Fibroblast of the aortic adventitia (primary cell): ENCODE measurements at regions not wholly inside any gene's neighbourhood (a gene's known extent, or its start where the extent isn't known, plus 50 kb on each side); places are given as distances from the start of the nearest gene placed in this dataset.

Experiments
- DNase-seq: peaks from one replicate; pipeline ENCODE4 v3.0.0-alpha.2; 2010; ENCODE audit warnings: low read depth
- H3K4me3 ChIP-seq: 2 replicates; pipeline ENCODE4 v1.5.1; 2011; ENCODE audit warnings: low read depth, mild to moderate bottlenecking, control low read depth, low read length, moderate library complexity
- CTCF ChIP-seq: IDR thresholded peaks from 2 replicates; pipeline ENCODE4 v1.5.1; 2011; ENCODE audit warnings: mild to moderate bottlenecking, low read length, control low read depth, inconsistent platforms; ENCODE audit not compliant: insufficient read depth

GRCh38 chr12:93020631-93021597 is 91.8 kb upstream of the EEA1 start:
- TF ChIP-seq CTCF, result no peak
- peak; percentile 23 for DNase-seq
- H3K4me3 ChIP-seq, result no peak overlapping the region

GRCh38 chr12:93022603-93023340 is 93.7 kb upstream of the EEA1 start:
- no peak for TF ChIP-seq CTCF
- peak; percentile 19 for DNase-seq
- no peak overlapping the region for H3K4me3 ChIP-seq

- no peak overlapping the region for H3K4me3 ChIP-seq
- DNase-seq, result peak; percentile 83
- peak; percentile 66 for TF ChIP-seq CTCF
Measured at GRCh38 chr12:93025145-93026103, 96.3 kb upstream of the EEA1 start.

GRCh38 chr12:93027041-93027440 is 97.9 kb upstream of the EEA1 start:
- DNase-seq, result no peak
- TF ChIP-seq CTCF, result no peak
- no peak overlapping the region for H3K4me3 ChIP-seq

- no peak for TF ChIP-seq CTCF
- no peak overlapping the region for H3K4me3 ChIP-seq
- DNase-seq, result no peak
Measured at GRCh38 chr12:93029091-93029490, 100.0 kb upstream of the EEA1 start.

GRCh38 chr12:93031028-93031427 is 101.9 kb upstream of the EEA1 start:
- no peak for DNase-seq
- no peak for TF ChIP-seq CTCF
- H3K4me3 ChIP-seq, result no peak overlapping the region
